ENCODE measurements at regions not wholly inside any gene's neighbourhood (a gene's known extent, or its start where the extent isn't known, plus 50 kb on each side); places are given as distances from the start of the nearest gene placed in this dataset.

DNA sequence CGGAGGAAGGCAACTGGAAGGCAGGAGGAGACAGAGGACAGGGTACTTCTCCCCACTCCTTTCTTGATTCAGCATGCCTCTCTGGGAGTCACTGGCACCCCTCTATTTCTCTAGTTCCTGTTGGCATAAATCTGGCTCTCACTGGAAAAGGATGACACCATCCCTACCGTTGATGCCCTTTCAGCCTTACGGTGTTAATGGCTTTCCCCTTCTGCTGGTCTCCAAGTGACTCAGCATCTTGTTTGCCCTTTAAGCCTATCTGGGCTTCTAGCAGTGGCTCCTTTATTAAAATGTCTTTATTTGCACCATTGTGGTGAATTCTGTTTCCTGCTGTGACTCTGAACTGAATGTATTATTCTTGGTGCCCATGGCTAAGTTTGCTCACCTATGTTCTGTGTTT lies 227.3 kb upstream of the GLRA1 start:
- no peak for DNase-seq (ENCODE audit: extremely low spot score, unreplicated experiment)
- Mint-ChIP-seq H3K4me1 (ENCODE audit: unreplicated experiment) (no peaks in the 10 kb centered on the region), H3K4me3 (ENCODE audit: unreplicated experiment) (no peak overlapping the region), H3K27me3 (ENCODE audit: unreplicated experiment) (peaks cover 6% of the 10 kb centered on the region), H3K36me3 (ENCODE audit: unreplicated experiment) (no peaks in the 10 kb centered on the region), H3K9me3 (ENCODE audit: unreplicated experiment) (no peaks in the 10 kb centered on the region), H3K27ac (ENCODE audit: unreplicated experiment) (no peak overlapping the region)
- TF ChIP-seq, protein P1, sequence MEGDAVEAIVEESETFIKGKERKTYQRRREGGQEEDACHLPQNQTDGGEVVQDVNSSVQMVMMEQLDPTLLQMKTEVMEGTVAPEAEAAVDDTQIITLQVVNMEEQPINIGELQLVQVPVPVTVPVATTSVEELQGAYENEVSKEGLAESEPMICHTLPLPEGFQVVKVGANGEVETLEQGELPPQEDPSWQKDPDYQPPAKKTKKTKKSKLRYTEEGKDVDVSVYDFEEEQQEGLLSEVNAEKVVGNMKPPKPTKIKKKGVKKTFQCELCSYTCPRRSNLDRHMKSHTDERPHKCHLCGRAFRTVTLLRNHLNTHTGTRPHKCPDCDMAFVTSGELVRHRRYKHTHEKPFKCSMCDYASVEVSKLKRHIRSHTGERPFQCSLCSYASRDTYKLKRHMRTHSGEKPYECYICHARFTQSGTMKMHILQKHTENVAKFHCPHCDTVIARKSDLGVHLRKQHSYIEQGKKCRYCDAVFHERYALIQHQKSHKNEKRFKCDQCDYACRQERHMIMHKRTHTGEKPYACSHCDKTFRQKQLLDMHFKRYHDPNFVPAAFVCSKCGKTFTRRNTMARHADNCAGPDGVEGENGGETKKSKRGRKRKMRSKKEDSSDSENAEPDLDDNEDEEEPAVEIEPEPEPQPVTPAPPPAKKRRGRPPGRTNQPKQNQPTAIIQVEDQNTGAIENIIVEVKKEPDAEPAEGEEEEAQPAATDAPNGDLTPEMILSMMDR (IDR thresholded peaks at IDR 0.05) = no peak

DNA sequence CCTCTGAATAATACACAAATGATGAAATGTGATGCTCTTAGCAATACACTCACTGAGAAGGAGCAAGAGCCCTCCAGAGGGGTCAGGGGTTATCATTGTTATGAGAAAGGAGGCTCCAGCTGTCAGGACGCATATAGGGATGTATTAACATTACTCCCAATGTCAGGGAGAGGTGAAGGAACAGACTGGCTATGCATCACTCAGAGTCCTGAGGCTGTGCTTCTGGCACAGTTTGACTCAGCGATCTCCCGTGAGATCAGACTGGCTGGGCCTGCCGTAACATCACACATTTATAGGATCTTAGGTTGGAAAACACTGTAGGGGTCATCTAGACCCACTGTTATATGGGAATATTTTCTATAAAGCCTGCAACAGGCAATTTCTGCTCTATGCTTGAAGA lies 226.5 kb upstream of the GLRA1 start:
- Mint-ChIP-seq H3K36me3 (ENCODE audit: unreplicated experiment) (no peaks in the 10 kb centered on the region), H3K27me3 (ENCODE audit: unreplicated experiment) (peaks cover 7% of the 10 kb centered on the region), H3K27ac (ENCODE audit: unreplicated experiment) (no peak overlapping the region), H3K4me3 (ENCODE audit: unreplicated experiment) (no peak overlapping the region), H3K4me1 (ENCODE audit: unreplicated experiment) (no peaks in the 10 kb centered on the region), H3K9me3 (ENCODE audit: unreplicated experiment) (no peaks in the 10 kb centered on the region)
- TF ChIP-seq, protein P1 (IDR thresholded peaks at IDR 0.05) = no peak
- DNase-seq (ENCODE audit: extremely low spot score, unreplicated experiment) = no peak

DNA sequence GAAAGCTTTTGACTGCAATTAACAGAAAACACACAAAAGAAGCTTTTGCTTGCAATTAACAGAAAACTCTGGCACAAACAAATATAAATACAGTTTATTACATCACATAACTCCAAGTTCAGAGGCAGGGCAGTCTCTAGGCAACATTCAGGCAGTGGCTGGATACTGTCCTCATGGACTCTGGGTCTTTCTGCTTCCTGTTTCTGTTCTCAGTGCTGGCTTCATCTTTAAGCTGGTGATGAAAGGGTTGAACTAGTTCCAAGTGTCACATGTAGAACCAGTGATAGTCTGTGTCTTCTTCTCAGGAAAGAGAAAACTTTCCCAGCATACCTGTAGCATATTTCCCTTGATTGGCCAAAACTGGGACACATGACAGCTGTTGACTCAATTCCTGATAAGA lies 222.6 kb upstream of the GLRA1 start:
- no peaks in the 10 kb centered on the region for H3K4me1 Mint-ChIP-seq (ENCODE audit: unreplicated experiment)
- DNase-seq (ENCODE audit: extremely low spot score, unreplicated experiment) = no peak
- no peak overlapping the region for H3K27ac Mint-ChIP-seq (ENCODE audit: unreplicated experiment)
- H3K4me3 Mint-ChIP-seq (ENCODE audit: unreplicated experiment) = no peak overlapping the region
- TF ChIP-seq, protein P1 (IDR thresholded peaks at IDR 0.05) = no peak
- no peaks in the 10 kb centered on the region for H3K36me3 Mint-ChIP-seq (ENCODE audit: unreplicated experiment)
- H3K27me3 Mint-ChIP-seq (ENCODE audit: unreplicated experiment) = peaks cover 20% of the 10 kb centered on the region
- H3K9me3 Mint-ChIP-seq (ENCODE audit: unreplicated experiment) = no peaks in the 10 kb centered on the region

DNA sequence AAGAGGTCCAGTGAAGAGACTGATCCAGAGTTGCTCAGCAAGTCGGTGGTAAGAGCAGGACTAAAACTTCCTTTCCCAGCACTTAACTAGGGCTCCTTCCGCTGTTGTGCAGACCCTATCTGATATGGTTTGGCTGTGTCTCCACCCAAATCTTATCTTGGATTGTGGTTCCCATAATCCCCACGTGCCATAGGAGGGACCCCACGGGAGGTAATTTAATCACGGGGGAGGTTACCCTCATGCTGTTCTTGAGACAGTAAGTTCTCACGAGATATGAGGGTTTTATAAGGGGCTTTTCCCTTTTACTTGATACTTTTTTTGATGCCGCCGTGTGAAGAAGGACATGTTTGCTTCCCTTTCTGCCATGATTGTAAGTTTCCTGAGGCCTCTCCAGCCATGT lies 221.9 kb upstream of the GLRA1 start:
- peaks cover 23% of the 10 kb centered on the region for H3K27me3 Mint-ChIP-seq (ENCODE audit: unreplicated experiment)
- no peak overlapping the region for H3K4me3 Mint-ChIP-seq (ENCODE audit: unreplicated experiment)
- TF ChIP-seq, protein P1 (IDR thresholded peaks at IDR 0.05) = no peak
- no peak overlapping the region for H3K27ac Mint-ChIP-seq (ENCODE audit: unreplicated experiment)
- no peaks in the 10 kb centered on the region for H3K36me3 Mint-ChIP-seq (ENCODE audit: unreplicated experiment)
- no peaks in the 10 kb centered on the region for H3K9me3 Mint-ChIP-seq (ENCODE audit: unreplicated experiment)
- no peaks in the 10 kb centered on the region for H3K4me1 Mint-ChIP-seq (ENCODE audit: unreplicated experiment)
- DNase-seq (ENCODE audit: extremely low spot score, unreplicated experiment) = no peak

DNA sequence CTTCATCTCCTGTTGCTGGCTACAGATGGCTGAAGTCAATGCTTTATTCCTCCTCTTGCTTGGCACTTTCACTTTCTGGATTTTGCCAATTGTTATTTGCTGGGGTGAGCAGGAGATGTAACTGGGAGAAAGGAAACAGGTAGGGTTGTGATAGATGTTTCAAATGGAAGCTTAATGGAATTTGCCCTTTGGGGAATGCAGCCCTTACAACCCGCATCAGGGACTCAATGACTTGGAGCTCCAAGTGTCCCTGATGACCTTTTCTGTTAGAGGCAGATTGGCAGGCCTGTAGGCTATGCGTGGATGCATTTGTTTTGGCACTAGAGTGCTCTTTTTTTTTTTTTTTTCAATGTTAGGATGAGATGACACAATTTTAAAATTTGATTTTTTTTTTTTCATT lies 219.9 kb upstream of the GLRA1 start:
- peaks cover 32% of the 10 kb centered on the region for H3K27me3 Mint-ChIP-seq (ENCODE audit: unreplicated experiment)

More for the DNA sequence above, 219.9 kb upstream of the GLRA1 start:
- no peak for DNase-seq (ENCODE audit: extremely low spot score, unreplicated experiment)
- H3K27ac Mint-ChIP-seq (ENCODE audit: unreplicated experiment) = no peak overlapping the region
- H3K4me3 Mint-ChIP-seq (ENCODE audit: unreplicated experiment) = no peak overlapping the region
- TF ChIP-seq, protein P1 (IDR thresholded peaks at IDR 0.05) = no peak
- no peaks in the 10 kb centered on the region for H3K4me1 Mint-ChIP-seq (ENCODE audit: unreplicated experiment)
- H3K9me3 Mint-ChIP-seq (ENCODE audit: unreplicated experiment) = no peaks in the 10 kb centered on the region
- H3K36me3 Mint-ChIP-seq (ENCODE audit: unreplicated experiment) = no peaks in the 10 kb centered on the region

Data from osteocyte (in vitro differentiated cells).